Panc1 (cell line): ENCODE measurements at regions not wholly inside any gene's neighbourhood (a gene's known extent, or its start where the extent isn't known, plus 50 kb on each side); places are given as distances from the start of the nearest gene placed in this dataset.

Source experiments
- ATAC-seq: fragments of 200-7000 bp; cut with Tn5 transposase; 2 replicates; pipeline ENCODE4 v1.9.1; 2020; ENCODE audit warnings: mild to moderate bottlenecking, moderate library complexity
- BruUV-seq: library from RNA; stranded (reverse); fragments of 400-500 nt; replicated peaks from 2 replicates; lab custom pipeline; 2021; lab: Mats Ljungman, UMichigan
- CTCF ChIA-PET: fragments of 300-600 bp; sonication (Branson Sonifier 250); formaldehyde crosslinking; loops from one replicate; lab custom pipeline; 2022; ENCODE audit warnings: antibody characterized with exemption; lab: Charles Lee
- POLR2A ChIA-PET: fragments of 300-600 bp; sonication (Branson Sonifier 250); formaldehyde crosslinking; loops from one replicate; lab custom pipeline; 2022; ENCODE audit warnings: antibody characterized with exemption; lab: Charles Lee
- DNase-seq: peaks from one replicate; pipeline ENCODE4 v3.0.0-alpha.2; 2010; ENCODE audit warnings: low read depth, low spot score
- H3K27ac ChIP-seq: 2 replicates; pipeline ENCODE4 v1.5.1; 2011; ENCODE audit warnings: mild to moderate bottlenecking, low read length, inconsistent platforms
- H3K27me3 ChIP-seq: fragments of 200-500 bp; sonication (Bioruptor generic); 2 replicates; pipeline ENCODE4 v1.6.0; 2014; ENCODE audit warnings: low read length, inconsistent platforms; ENCODE audit not compliant: control insufficient read depth, insufficient read depth
- H3K36me3 ChIP-seq: fragments of 200-500 bp; sonication (Bioruptor generic); 2 replicates; pipeline ENCODE4 v1.5.1; 2014; ENCODE audit warnings: inconsistent platforms, mild to moderate bottlenecking, low read length, moderate library complexity; ENCODE audit not compliant: control insufficient read depth, insufficient read depth
- H3K4me1 ChIP-seq: 2 replicates; pipeline ENCODE4 v1.5.1; 2011; ENCODE audit warnings: inconsistent platforms, mild to moderate bottlenecking, low read length, moderate library complexity; ENCODE audit not compliant: control insufficient read depth, insufficient read depth
- H3K4me3 ChIP-seq, 2 experiments: 2 replicates each; pipeline ENCODE4 v1.5.1; 2011 to 2012; ENCODE audit warnings: low read depth in 2 of 2, low read length in 2 of 2, mild to moderate bottlenecking in 2 of 2, inconsistent platforms in 1 of 2, moderate library complexity in 1 of 2
- H3K9me3 ChIP-seq: fragments of 200-500 bp; sonication (Bioruptor generic); 2 replicates; pipeline ENCODE4 v1.5.1; 2014; ENCODE audit warnings: low read depth, mild to moderate bottlenecking, inconsistent platforms, low read length, moderate library complexity; ENCODE audit not compliant: control insufficient read depth, insufficient read depth
- CTCF ChIP-seq: fragments of 450-650 bp; IDR thresholded peaks from 2 replicates; pipeline ENCODE4 v1.5.1; 2017; ENCODE audit warnings: mild to moderate bottlenecking
- POLR2AphosphoS5 ChIP-seq: IDR thresholded peaks from 2 replicates; pipeline ENCODE4 v1.6.1; 2012; ENCODE audit warnings: mild to moderate bottlenecking, low read depth, low read length, moderate library complexity
- REST ChIP-seq, 2 experiments: IDR thresholded peaks; 2 replicates each; pipeline ENCODE4 v1.6.1; 2011 to 2012; ENCODE audit warnings: low read depth in 2 of 2, control low read depth in 1 of 2, low read length in 1 of 2, mild to moderate bottlenecking in 1 of 2, moderate library complexity in 1 of 2; ENCODE audit not compliant: insufficient read depth in 1 of 2
- SIN3A ChIP-seq: IDR thresholded peaks from 2 replicates; pipeline ENCODE4 v1.6.1; 2012; ENCODE audit warnings: low read depth, mild to moderate bottlenecking, low read length, moderate library complexity, borderline replicate concordance; ENCODE audit not compliant: insufficient read depth
- TCF7L2 ChIP-seq: IDR thresholded peaks from 2 replicates; pipeline ENCODE4 v1.6.1; 2011; ENCODE audit warnings: mild to moderate bottlenecking, low read depth, low read length, inconsistent platforms
- in situ Hi-C: cut with HindIII; loops from 2 replicates; pipeline ENCODE4 v1.10.0; 2016; ENCODE audit warnings: low sequenced_read_pairs, low pct_unique_long_range_greater_than_20kb
- intact Hi-C: fragments of 100-400 bp; cut with micrococcal nuclease; formaldehyde crosslinking; loops from one replicate; pipeline ENCODE4 v1.10.0; 2022; ENCODE audit not compliant: unreplicated experiment

- Histone ChIP-seq H3K27ac (no peak overlapping the region), H3K4me1 (no peaks in the 10 kb centered on the region), H3K36me3 (no peaks in the 10 kb centered on the region), H3K4me3 (no peak overlapping the region), H3K27me3 (peaks cover 5% of the 10 kb centered on the region), H3K9me3 (no peaks in the 10 kb centered on the region)
- in situ Hi-C loops: no loop called here
- DNase-seq (no peak), ATAC-seq (no peak)
- ChIA-PET CTCF (no interaction called here), POLR2A (no interaction called here)
- intact Hi-C loops: no loop called here
- BruUV-seq: no TSS peak
- TF ChIP-seq TCF7L2: no peak
These were observed 138.7 kb upstream of the PALM2AKAP2 start for GRCh38 chr9:109641372-109641659.

GRCh38 chr9:109652112-109652511 lies 127.9 kb upstream of the PALM2AKAP2 start:
- ChIA-PET CTCF (no interaction called here), POLR2A (no interaction called here)
- Histone ChIP-seq H3K4me1 (no peaks in the 10 kb centered on the region), H3K4me3 (no peak overlapping the region), H3K36me3 (no peaks in the 10 kb centered on the region), H3K9me3 (no peaks in the 10 kb centered on the region), H3K27me3 (no peaks in the 10 kb centered on the region), H3K27ac (no peak overlapping the region)
- no peak for DNase-seq
- intact Hi-C loops: loop anchor here (2.0 kb wide), 1 partner anchor 77 kb away; no protein-coding TSS in a partner anchor
- in situ Hi-C loops: no loop called here
- no peak for TF ChIP-seq SIN3A
- TF ChIP-seq POLR2AphosphoS5: no peak
- no peak for TF ChIP-seq CTCF
- TF ChIP-seq TCF7L2: no peak
- TF ChIP-seq REST (IDR thresholded peaks at IDR 0.05; ENCODE audit: insufficient read depth in 1 of 2, low read depth in 2 of 2, low read length in 1 of 2): no peak
- no peak for ATAC-seq
- BruUV-seq: no TSS peak

- peak; percentile 31 for TF ChIP-seq CTCF
- no peak for TF ChIP-seq REST (IDR thresholded peaks at IDR 0.05; ENCODE audit: insufficient read depth in 1 of 2, low read depth in 2 of 2, low read length in 1 of 2)
- TF ChIP-seq TCF7L2: no peak
- TF ChIP-seq SIN3A: no peak
- no peak for ATAC-seq
- intact Hi-C loops (loop anchor here (2.0 kb wide), 1 partner anchor 78 kb away; no protein-coding TSS in a partner anchor), in situ Hi-C loops (no loop called here)
- BruUV-seq: no TSS peak
- no peak overlapping the region for H3K4me3 ChIP-seq
- DNase-seq: no peak
- no peaks in the 10 kb centered on the region for H3K36me3 ChIP-seq
- CTCF ChIA-PET: interaction anchor here (0.7 kb wide), 1 partner anchor 469 kb away, joined by 4 read pairs; no protein-coding TSS in a partner anchor
- H3K27ac ChIP-seq: no peak overlapping the region
- H3K4me1 ChIP-seq: no peaks in the 10 kb centered on the region
- no peaks in the 10 kb centered on the region for H3K27me3 ChIP-seq
- POLR2A ChIA-PET: no interaction called here
- no peaks in the 10 kb centered on the region for H3K9me3 ChIP-seq
These were observed 127.0 kb upstream of the PALM2AKAP2 start for GRCh38 chr9:109652971-109653370.
